Erythroblast (primary cell): ENCODE measurements at regions not wholly inside any gene's neighbourhood (a gene's known extent, or its start where the extent isn't known, plus 50 kb on each side); places are given as distances from the start of the nearest gene placed in this dataset.

Experiments used
- GATA1 ChIP-seq: IDR thresholded peaks from 2 replicates; pipeline ENCODE4 v1.6.1; 2011; ENCODE audit warnings: low read depth, mild to moderate bottlenecking, control low read depth, low read length, moderate library complexity
- POLR2A ChIP-seq: IDR thresholded peaks from 2 replicates; pipeline ENCODE4 v1.6.1; 2011; ENCODE audit warnings: mild to moderate bottlenecking, low read length

DNA sequence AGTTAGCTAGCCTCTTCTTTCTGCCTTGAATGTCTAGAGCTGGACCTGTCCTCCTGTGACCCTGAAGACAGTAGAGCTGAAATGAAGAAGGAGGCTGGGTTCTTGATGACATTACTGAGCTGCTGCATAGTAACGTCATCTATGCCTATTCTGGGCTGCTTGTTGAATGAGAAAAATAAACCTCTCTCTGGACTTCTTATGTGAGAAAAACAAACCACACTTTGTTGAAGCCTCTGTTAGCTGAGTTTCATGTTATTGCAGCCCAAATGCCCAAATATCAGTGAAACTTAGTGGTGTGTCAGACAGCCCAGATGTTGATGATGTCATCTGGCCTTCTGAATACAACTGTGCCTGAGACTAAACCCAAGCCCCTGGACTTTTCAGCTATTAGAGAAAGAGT is 67.0 kb upstream of the MAX start:
- TF ChIP-seq POLR2A (no peak), GATA1 (no peak)
